ENCODE measurements at regions not wholly inside any gene's neighbourhood (a gene's known extent, or its start where the extent isn't known, plus 50 kb on each side); places are given as distances from the start of the nearest gene placed in this dataset.

DNA sequence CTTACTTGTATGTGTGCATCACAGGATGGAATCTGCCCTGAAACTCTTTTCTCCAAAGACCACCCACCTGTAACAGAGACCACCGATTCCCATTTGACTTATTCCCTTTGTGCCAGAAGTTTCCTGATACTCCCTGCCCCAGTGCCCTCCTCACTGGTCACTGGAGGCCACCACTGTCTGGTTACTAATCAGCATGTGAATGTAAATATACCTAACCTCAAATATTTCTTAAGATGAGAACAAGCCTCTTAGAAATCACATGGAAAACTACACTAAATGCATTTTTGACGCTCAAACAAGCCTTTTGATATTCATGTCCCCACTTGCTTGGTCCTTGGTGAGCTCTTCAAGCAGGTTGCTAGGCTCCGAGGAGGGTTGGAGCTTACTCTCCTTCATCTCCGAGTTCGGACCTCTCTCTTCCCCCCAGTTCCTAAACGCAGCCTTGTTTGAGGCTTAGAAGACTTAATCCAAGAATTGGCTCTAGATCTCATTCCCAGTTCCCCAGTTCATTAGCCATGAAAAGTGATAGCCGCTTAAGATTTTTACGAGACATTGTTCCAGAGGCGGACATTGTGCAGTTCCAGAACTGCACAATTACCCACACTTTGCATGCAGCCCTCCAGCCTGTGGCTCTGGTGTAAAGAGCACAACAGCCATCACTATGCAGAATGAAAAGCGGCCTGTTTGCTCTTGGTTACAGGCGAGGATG, 579.2 kb upstream of the PSMD7 start:
- peaks cover 0 to 6% (median 0%) of the 10 kb centered on the region in 4 donors for H3K4me1 ChIP-seq
- WGBS, 2 donors (ENCODE audit: low coverage in 1 of 2), result 80 to 83% methylated on average over 1 to 11 of the region's 11 CpGs
- TF ChIP-seq POLR2A (IDR thresholded peaks at IDR 0.05) (no peak), POLR2AphosphoS5 (IDR thresholded peaks at IDR 0.05) (no peak), EP300 (IDR thresholded peaks at IDR 0.05; ENCODE audit: low read depth) (no peak)
- TF ChIP-seq, protein P1, sequence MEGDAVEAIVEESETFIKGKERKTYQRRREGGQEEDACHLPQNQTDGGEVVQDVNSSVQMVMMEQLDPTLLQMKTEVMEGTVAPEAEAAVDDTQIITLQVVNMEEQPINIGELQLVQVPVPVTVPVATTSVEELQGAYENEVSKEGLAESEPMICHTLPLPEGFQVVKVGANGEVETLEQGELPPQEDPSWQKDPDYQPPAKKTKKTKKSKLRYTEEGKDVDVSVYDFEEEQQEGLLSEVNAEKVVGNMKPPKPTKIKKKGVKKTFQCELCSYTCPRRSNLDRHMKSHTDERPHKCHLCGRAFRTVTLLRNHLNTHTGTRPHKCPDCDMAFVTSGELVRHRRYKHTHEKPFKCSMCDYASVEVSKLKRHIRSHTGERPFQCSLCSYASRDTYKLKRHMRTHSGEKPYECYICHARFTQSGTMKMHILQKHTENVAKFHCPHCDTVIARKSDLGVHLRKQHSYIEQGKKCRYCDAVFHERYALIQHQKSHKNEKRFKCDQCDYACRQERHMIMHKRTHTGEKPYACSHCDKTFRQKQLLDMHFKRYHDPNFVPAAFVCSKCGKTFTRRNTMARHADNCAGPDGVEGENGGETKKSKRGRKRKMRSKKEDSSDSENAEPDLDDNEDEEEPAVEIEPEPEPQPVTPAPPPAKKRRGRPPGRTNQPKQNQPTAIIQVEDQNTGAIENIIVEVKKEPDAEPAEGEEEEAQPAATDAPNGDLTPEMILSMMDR (IDR thresholded peaks at IDR 0.05), result no peak
- H3K9me3 ChIP-seq, result no peaks in the 10 kb centered on the region
- in situ Hi-C loops (cut with MboI; ENCODE audit: low pct_ligation_motif_present in 1 of 4, low pct_unique_long_range_greater_than_20kb in 1 of 4, low sequenced_read_pairs in 3 of 4), result no loop called here
- no peak overlapping the region for H3K4me3 ChIP-seq
- H3K27ac ChIP-seq, result no peak overlapping the region
- H3K27me3 ChIP-seq, result no peaks in the 10 kb centered on the region
- intact Hi-C loops (cut with DNase I; ENCODE audit: low total_unique reads), result no loop called here
- H3K36me3 ChIP-seq, result no peaks in the 10 kb centered on the region
- no peak for DNase-seq

DNA sequence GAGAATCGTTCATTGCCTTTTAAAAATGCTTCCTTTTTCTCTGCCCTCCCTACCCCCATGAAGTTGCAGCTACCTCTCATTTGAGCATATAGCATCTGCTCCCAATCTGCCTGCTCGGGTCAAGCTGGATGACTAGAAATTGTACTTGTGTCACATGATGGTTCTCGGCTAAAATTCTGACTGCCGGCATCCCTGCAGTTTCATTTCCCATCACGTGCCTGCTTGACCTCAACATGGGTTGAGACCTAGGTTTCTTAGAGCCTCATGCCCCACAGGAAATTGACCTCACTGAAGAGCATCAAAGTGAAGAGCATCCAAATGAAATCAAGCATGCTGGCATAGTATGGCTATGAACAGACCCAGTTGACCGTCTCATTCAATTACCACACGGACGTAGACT, 581.6 kb upstream of the PSMD7 start:
- TF ChIP-seq EP300 (IDR thresholded peaks at IDR 0.05; ENCODE audit: low read depth) (no peak), POLR2AphosphoS5 (IDR thresholded peaks at IDR 0.05) (no peak), POLR2A (IDR thresholded peaks at IDR 0.05) (no peak)
- TF ChIP-seq, protein P1 (IDR thresholded peaks at IDR 0.05), result no peak
- in situ Hi-C loops (cut with MboI; ENCODE audit: low pct_ligation_motif_present in 1 of 4, low pct_unique_long_range_greater_than_20kb in 1 of 4, low sequenced_read_pairs in 3 of 4), result no loop called here

DNA sequence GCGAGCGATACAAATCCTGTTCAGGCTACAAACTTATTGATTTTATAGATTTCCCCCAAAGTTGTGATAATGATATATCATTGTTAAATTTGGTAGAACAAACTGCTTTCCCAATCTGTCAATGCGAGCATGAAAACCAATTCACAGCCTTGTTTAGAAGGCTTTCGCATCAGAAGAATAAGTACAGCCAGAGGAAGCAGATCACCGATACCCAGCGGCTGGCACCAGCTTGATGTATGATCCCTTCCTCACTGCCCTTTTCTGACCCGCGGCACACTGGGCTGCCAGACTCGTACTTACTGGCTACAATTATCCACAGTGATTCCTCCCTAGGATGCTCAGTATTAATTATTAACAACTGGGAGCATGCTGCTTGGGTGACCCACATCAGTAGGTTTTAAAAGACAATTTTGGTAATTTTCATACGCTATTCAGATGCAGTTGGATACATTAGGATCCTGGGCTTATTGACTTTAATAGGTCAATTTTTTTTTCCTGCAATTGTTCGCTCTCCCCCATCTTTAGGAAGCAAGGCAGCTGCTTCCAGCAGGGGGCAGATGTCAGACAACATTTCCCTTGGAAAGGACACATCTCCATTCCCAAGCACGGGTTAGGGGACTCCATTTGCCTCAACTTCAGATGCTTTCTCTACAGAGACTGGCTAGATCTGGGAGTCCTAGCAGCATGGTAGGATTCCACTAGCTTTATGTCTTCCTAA, 582.7 kb upstream of the PSMD7 start:
- intact Hi-C loops (cut with DNase I; ENCODE audit: low total_unique reads) (no loop called here), in situ Hi-C loops (cut with MboI; ENCODE audit: low pct_ligation_motif_present in 1 of 4, low pct_unique_long_range_greater_than_20kb in 1 of 4, low sequenced_read_pairs in 3 of 4) (no loop called here)
- TF ChIP-seq POLR2A (IDR thresholded peaks at IDR 0.05) (no peak), POLR2AphosphoS5 (IDR thresholded peaks at IDR 0.05) (no peak)
- TF ChIP-seq, protein P1 (IDR thresholded peaks at IDR 0.05), result peak; percentile 19 to 49 (median 28)
- Histone ChIP-seq H3K36me3 (no peaks in the 10 kb centered on the region), H3K4me1 (peaks cover 0 to 6% (median 0%) of the 10 kb centered on the region in 4 donors), H3K9me3 (no peaks in the 10 kb centered on the region), H3K27me3 (no peaks in the 10 kb centered on the region), H3K4me3 (no peak overlapping the region), H3K27ac (no peak overlapping the region)
- peak; percentile 23 for DNase-seq
- WGBS, 2 donors (ENCODE audit: low coverage in 1 of 2), result 70 to 76% methylated on average over 12 of the region's 12 CpGs

More for the DNA sequence above, 581.6 kb upstream of the PSMD7 start:
- H3K9me3 ChIP-seq, result no peaks in the 10 kb centered on the region
- H3K36me3 ChIP-seq, result no peaks in the 10 kb centered on the region
- intact Hi-C loops (cut with DNase I; ENCODE audit: low total_unique reads), result no loop called here
- peaks cover 0 to 6% (median 0%) of the 10 kb centered on the region in 4 donors for H3K4me1 ChIP-seq
- no peaks in the 10 kb centered on the region for H3K27me3 ChIP-seq
- H3K4me3 ChIP-seq, result no peak overlapping the region
- 80 to 94% methylated on average over 3 to 8 of the region's 8 CpGs for WGBS, 2 donors (ENCODE audit: low coverage in 1 of 2)
- no peak for DNase-seq
- H3K27ac ChIP-seq, result no peak overlapping the region

DNA sequence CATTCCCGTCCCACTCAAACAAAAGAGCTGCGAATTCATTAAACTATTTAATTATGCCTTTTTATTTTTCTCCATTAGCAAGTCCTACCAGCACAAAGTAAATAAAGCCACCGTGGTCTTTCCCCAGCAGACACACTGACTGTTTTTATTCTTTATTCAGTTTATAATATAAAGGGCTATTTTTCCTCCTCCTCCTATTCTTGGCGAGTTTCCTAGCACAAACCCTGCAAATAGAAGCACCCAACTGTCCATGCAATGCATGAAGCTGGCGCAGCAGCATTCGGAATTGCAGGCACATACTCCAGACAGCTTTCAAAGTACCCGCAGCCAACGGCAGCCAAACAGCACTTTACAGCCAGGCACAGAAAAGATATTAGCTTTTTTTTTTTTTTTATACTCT, 583.4 kb upstream of the PSMD7 start:
- no peaks in the 10 kb centered on the region for H3K27me3 ChIP-seq
- TF ChIP-seq EP300 (IDR thresholded peaks at IDR 0.05; ENCODE audit: low read depth) (no peak), POLR2A (IDR thresholded peaks at IDR 0.05) (no peak), POLR2AphosphoS5 (IDR thresholded peaks at IDR 0.05) (no peak)
- no peak overlapping the region for H3K4me3 ChIP-seq
- DNase-seq, result no peak
- no peaks in the 10 kb centered on the region for H3K9me3 ChIP-seq
- in situ Hi-C loops (cut with MboI; ENCODE audit: low pct_ligation_motif_present in 1 of 4, low pct_unique_long_range_greater_than_20kb in 1 of 4, low sequenced_read_pairs in 3 of 4) (no loop called here), intact Hi-C loops (cut with DNase I; ENCODE audit: low total_unique reads) (no loop called here)
- no peak overlapping the region for H3K27ac ChIP-seq
- peaks cover 0 to 6% (median 0%) of the 10 kb centered on the region in 4 donors for H3K4me1 ChIP-seq
- no peaks in the 10 kb centered on the region for H3K36me3 ChIP-seq
- 36 to 59% methylated on average over 8 of the region's 8 CpGs for WGBS, 2 donors (ENCODE audit: low coverage in 1 of 2)
